ENCODE measurements at regions not wholly inside any gene's neighbourhood (a gene's known extent, or its start where the extent isn't known, plus 50 kb on each side); places are given as distances from the start of the nearest gene placed in this dataset.

- no peaks in the 10 kb centered on the region for H3K36me3 ChIP-seq (replicated peaks; ENCODE audit: insufficient read depth, low read length)
- no peaks in the 10 kb centered on the region for H3F3A ChIP-seq (ENCODE audit: insufficient read depth, low read length)
- H3K27ac ChIP-seq (ENCODE audit: low read length) = no peak overlapping the region
- H3K9me3 ChIP-seq (replicated peaks; ENCODE audit: insufficient read depth, low read length) = no peaks in the 10 kb centered on the region
- H3K9me2 ChIP-seq (replicated peaks; ENCODE audit: insufficient read depth, low read length) = no peaks in the 10 kb centered on the region
- H3K79me2 ChIP-seq (ENCODE audit: low read length) = no peaks in the 10 kb centered on the region
- no peak overlapping the region for H3K4me3 ChIP-seq (ENCODE audit: low read length)
- H3K4me1 ChIP-seq (ENCODE audit: low read length) = no peaks in the 10 kb centered on the region
- TF ChIP-seq EZH2phosphoT487 (IDR thresholded peaks at IDR 0.05; ENCODE audit: low read length) = no peak
- TF ChIP-seq CTCF (IDR thresholded peaks at IDR 0.05; ENCODE audit: low read length) = no peak
- TF ChIP-seq EZH2 (optimal IDR thresholded peaks at IDR 0.05; ENCODE audit: low read depth, low read length) = no peak
- H2AFZ ChIP-seq (ENCODE audit: low read length) = no peak overlapping the region
- no peak overlapping the region for H3K4me2 ChIP-seq (ENCODE audit: low read depth, low read length)
- no peak overlapping the region for H3K9ac ChIP-seq (ENCODE audit: low read length)
- no peak for DNase-seq
- no peaks in the 10 kb centered on the region for H4K20me1 ChIP-seq (ENCODE audit: insufficient read depth, low read length)
- H3K27me3 ChIP-seq (replicated peaks; ENCODE audit: insufficient read depth, low read length) = no peaks in the 10 kb centered on the region
Observed at GRCh38 chr3:28746990-28747389, 398.4 kb upstream of the AZI2 start.

GRCh38 chr3:28751864-28752263 is 403.2 kb upstream of the AZI2 start:
- Histone ChIP-seq H3F3A (ENCODE audit: insufficient read depth, low read length) (no peaks in the 10 kb centered on the region), H3K27ac (ENCODE audit: low read length) (no peak overlapping the region), H3K4me1 (ENCODE audit: low read length) (no peaks in the 10 kb centered on the region), H4K20me1 (ENCODE audit: insufficient read depth, low read length) (no peaks in the 10 kb centered on the region), H3K9me2 (replicated peaks; ENCODE audit: insufficient read depth, low read length) (no peaks in the 10 kb centered on the region), H3K36me3 (replicated peaks; ENCODE audit: insufficient read depth, low read length) (no peaks in the 10 kb centered on the region), H3K9ac (ENCODE audit: low read length) (no peak overlapping the region), H3K9me3 (replicated peaks; ENCODE audit: insufficient read depth, low read length) (no peaks in the 10 kb centered on the region), H3K79me2 (ENCODE audit: low read length) (no peaks in the 10 kb centered on the region), H2AFZ (ENCODE audit: low read length) (no peak overlapping the region), H3K27me3 (replicated peaks; ENCODE audit: insufficient read depth, low read length) (no peaks in the 10 kb centered on the region), H3K4me2 (ENCODE audit: low read depth, low read length) (no peak overlapping the region), H3K4me3 (ENCODE audit: low read length) (no peak overlapping the region)
- TF ChIP-seq EZH2phosphoT487 (IDR thresholded peaks at IDR 0.05; ENCODE audit: low read length) (no peak), EZH2 (optimal IDR thresholded peaks at IDR 0.05; ENCODE audit: low read depth, low read length) (no peak), CTCF (IDR thresholded peaks at IDR 0.05; ENCODE audit: low read length) (no peak)
- no peak for DNase-seq

GRCh38 chr3:28752290-28752689 is 403.7 kb upstream of the AZI2 start:
- no peaks in the 10 kb centered on the region for H3K9me2 ChIP-seq (replicated peaks; ENCODE audit: insufficient read depth, low read length)
- no peaks in the 10 kb centered on the region for H3F3A ChIP-seq (ENCODE audit: insufficient read depth, low read length)
- no peaks in the 10 kb centered on the region for H3K27me3 ChIP-seq (replicated peaks; ENCODE audit: insufficient read depth, low read length)
- H3K9me3 ChIP-seq (replicated peaks; ENCODE audit: insufficient read depth, low read length) = no peaks in the 10 kb centered on the region
- no peaks in the 10 kb centered on the region for H3K79me2 ChIP-seq (ENCODE audit: low read length)
- no peak overlapping the region for H3K4me3 ChIP-seq (ENCODE audit: low read length)
- no peak for TF ChIP-seq CTCF (IDR thresholded peaks at IDR 0.05; ENCODE audit: low read length)
- TF ChIP-seq EZH2 (optimal IDR thresholded peaks at IDR 0.05; ENCODE audit: low read depth, low read length) = no peak
- TF ChIP-seq EZH2phosphoT487 (IDR thresholded peaks at IDR 0.05; ENCODE audit: low read length) = no peak
- no peaks in the 10 kb centered on the region for H3K36me3 ChIP-seq (replicated peaks; ENCODE audit: insufficient read depth, low read length)
- H4K20me1 ChIP-seq (ENCODE audit: insufficient read depth, low read length) = no peaks in the 10 kb centered on the region
- no peak overlapping the region for H3K4me2 ChIP-seq (ENCODE audit: low read depth, low read length)
- no peaks in the 10 kb centered on the region for H3K4me1 ChIP-seq (ENCODE audit: low read length)
- DNase-seq = no peak
- H3K27ac ChIP-seq (ENCODE audit: low read length) = no peak overlapping the region
- no peak overlapping the region for H2AFZ ChIP-seq (ENCODE audit: low read length)
- no peak overlapping the region for H3K9ac ChIP-seq (ENCODE audit: low read length)

Data from MM.1S (cell line).